K562 (cell line): ENCODE measurements at regions not wholly inside any gene's neighbourhood (a gene's known extent, or its start where the extent isn't known, plus 50 kb on each side); places are given as distances from the start of the nearest gene placed in this dataset.

Experiments
- ATAC-seq: fragments of 200-7000 bp; cut with Tn5 transposase; 3 replicates; pipeline ENCODE4 v1.9.1; 2020; ENCODE audit warnings: moderate library complexity
- BruUV-seq: library from RNA; stranded (reverse); fragments of 400-500 nt; replicated peaks from 2 replicates; lab custom pipeline; 2021; lab: Mats Ljungman, UMichigan
- CTCF ChIA-PET: fragments of 300-600 bp; formaldehyde crosslinking; extraction: SDS; loops from one replicate; lab custom pipeline; 2021; ENCODE audit warnings: low intra/inter-chr PET ratio; lab: Yijun Ruan, JAX
- POLR2A ChIA-PET: fragments of 300-600, 350-650 bp; sonication (Branson Sonifier 250); formaldehyde crosslinking; extraction: SDS; loops from one replicate; lab custom pipeline; 2021; ENCODE audit warnings: antibody characterized with exemption, inconsistent platforms; lab: Yijun Ruan, JAX
- DNase-seq, 4 experiments: peaks; one replicate each; pipeline versions ENCODE4 v3.0.0 to v3.0.0-alpha.2; 2011 to 2018; ENCODE audit warnings: low spot score in 3 of 4, mixed read lengths in 3 of 4; ENCODE audit errors: extremely low read depth in 1 of 4
- FAIRE-seq: peaks from 2 replicates; lab custom pipeline; 2011; peaks lifted over from hg19 to GRCh38; lab: Jason Lieb, UNC
- H2AFZ ChIP-seq: 2 replicates; pipeline ENCODE4 v1.6.0; 2011; ENCODE audit warnings: low read depth, low read length, control low read depth, inconsistent platforms
- H3K27ac ChIP-seq: fragments of 200-600 bp; 3 replicates; pipeline ENCODE4 v1.8.0; 2011; ENCODE audit warnings: low read depth, mild to moderate bottlenecking, control low read depth, inconsistent platforms, low read length, moderate library complexity, mixed read lengths; ENCODE audit errors: extremely low read depth
- H3K27me3 ChIP-seq, 2 experiments: fragments of 300-600 bp in 1 of 2; 2 replicates in 1 of 2; 3 replicates in 1 of 2; pipeline versions ENCODE4 v1.6.0 to v1.8.0; 2011; ENCODE audit warnings: inconsistent platforms in 2 of 2, low read length in 2 of 2, mild to moderate bottlenecking in 1 of 2, mixed read lengths in 1 of 2, moderate library complexity in 1 of 2; ENCODE audit not compliant: control insufficient read depth in 2 of 2, insufficient read depth in 2 of 2
- H3K36me3 ChIP-seq: fragments of 300-600 bp; 3 replicates; pipeline ENCODE4 v1.8.0; 2011; ENCODE audit warnings: mild to moderate bottlenecking, low read length, inconsistent platforms; ENCODE audit not compliant: control insufficient read depth, insufficient read depth
- H3K4me1 ChIP-seq, 2 experiments: fragments of 200-600 bp in 1 of 2; replicated peaks in 1 of 2; 2 replicates in 1 of 2; 3 replicates in 1 of 2; pipeline versions ENCODE4 v1.5.1 to v1.8.0; 2011; ENCODE audit warnings: inconsistent platforms in 2 of 2, low read length in 2 of 2, mild to moderate bottlenecking in 1 of 2, mixed read lengths in 1 of 2, moderate library complexity in 1 of 2; ENCODE audit not compliant: control insufficient read depth in 2 of 2, insufficient read depth in 2 of 2
- H3K4me2 ChIP-seq: 2 replicates; pipeline ENCODE4 v1.6.1; 2011; ENCODE audit warnings: low read length, control low read depth, inconsistent platforms, mixed read lengths; ENCODE audit not compliant: insufficient read depth
- H3K4me3 ChIP-seq: fragments of 200-600 bp; sonication (generic), shearing (Covaris generic); 2 replicates; pipeline ENCODE4 v1.5.1; 2016; ENCODE audit warnings: control low read depth, inconsistent platforms
- H3K79me2 ChIP-seq: fragments of 200-600 bp; 3 replicates; pipeline ENCODE4 v1.8.0; 2011; ENCODE audit warnings: low read length, inconsistent platforms; ENCODE audit not compliant: control insufficient read depth, insufficient read depth
- H3K9ac ChIP-seq, 2 experiments: 2 replicates each; pipeline versions ENCODE4 v1.6.0 to v1.6.1; 2011; ENCODE audit warnings: low read depth in 2 of 2, low read length in 2 of 2, control low read depth in 1 of 2, inconsistent platforms in 1 of 2, mild to moderate bottlenecking in 1 of 2, mixed read lengths in 1 of 2; ENCODE audit not compliant: insufficient read depth in 1 of 2
- H3K9me1 ChIP-seq: one replicate; pipeline ENCODE4 v1.6.0; 2011; ENCODE audit warnings: inconsistent platforms, mild to moderate bottlenecking, low read length, moderate library complexity; ENCODE audit not compliant: control insufficient read depth, insufficient read depth
- H3K9me3 ChIP-seq: replicated peaks from 2 replicates; pipeline ENCODE4 v1.5.1; 2011; ENCODE audit warnings: low read depth, low read length, inconsistent platforms; ENCODE audit not compliant: control insufficient read depth, insufficient read depth
- H4K20me1 ChIP-seq: replicated peaks from 2 replicates; pipeline ENCODE4 v1.6.1; 2011; ENCODE audit warnings: low read length, inconsistent platforms, mixed read lengths; ENCODE audit not compliant: control insufficient read depth, insufficient read depth
- ATF3 ChIP-seq, 2 experiments: fragments of 450-650 bp in 1 of 2; sonication (generic) in 1 of 2; formaldehyde crosslinking in 1 of 2; IDR thresholded peaks in 1 of 2; conservative IDR thresholded peaks in 1 of 2; 2 replicates each; pipeline versions ENCODE4 v1.6.1 to v1.8.1; 2016 to 2023; ENCODE audit warnings: mild to moderate bottlenecking in 2 of 2, moderate library complexity in 2 of 2, inconsistent platforms in 1 of 2, missing genetic modification reagents in 1 of 2
- CGGBP1 ChIP-seq: fragments of 250-450 bp; sonication (Bioruptor Pico); IDR thresholded peaks from 2 replicates; pipeline ENCODE4 v1.9.0; 2021; ENCODE audit warnings: mild to moderate bottlenecking
- DACH1 ChIP-seq: fragments of 450-650 bp; IDR thresholded peaks from 2 replicates; pipeline ENCODE4 v1.6.1; 2018; ENCODE audit not compliant: partially characterized antibody
- MECOM ChIP-seq: fragments of 250-450 bp; sonication (Bioruptor Pico); IDR thresholded peaks from 2 replicates; pipeline ENCODE4 v1.8.0; 2022; ENCODE audit warnings: inconsistent platforms
- PATZ1 ChIP-seq: fragments of 250-450 bp; sonication (Bioruptor Pico); IDR thresholded peaks from 2 replicates; pipeline ENCODE4 v1.5.0; 2020; ENCODE audit warnings: mild to moderate bottlenecking, borderline replicate concordance
- PBX2 ChIP-seq, 2 experiments: IDR thresholded peaks in 1 of 2; conservative IDR thresholded peaks in 1 of 2; 2 replicates each; pipeline ENCODE4 v1.6.1; 2016; ENCODE audit warnings: low read depth in 2 of 2, mild to moderate bottlenecking in 1 of 2, missing compliant biosample characterization in 1 of 2, missing genetic modification characterization in 1 of 2, moderate library complexity in 1 of 2
- USF2 ChIP-seq: sonication (generic); formaldehyde crosslinking; IDR thresholded peaks from 2 replicates; pipeline ENCODE4 v1.5.0; 2020; ENCODE audit warnings: missing genetic modification reagents
- ZNF175 ChIP-seq: fragments of 200-800 bp; sonication (Bioruptor generic); IDR thresholded peaks from 2 replicates; pipeline ENCODE4 v1.6.1; 2016; ENCODE audit warnings: low read depth, mild to moderate bottlenecking, missing genetic modification characterization, missing compliant biosample characterization
- ZNF354B ChIP-seq: fragments of 250-450 bp; sonication (Bioruptor Pico); IDR thresholded peaks from 2 replicates; pipeline ENCODE4 v1.4.0; 2020
- ZNF551 ChIP-seq: fragments of 250-450 bp; sonication (Bioruptor Pico); IDR thresholded peaks from 2 replicates; pipeline ENCODE4 v1.5.0; 2021; ENCODE audit warnings: mild to moderate bottlenecking, moderate library complexity
- ZNF717 ChIP-seq: fragments of 250-450 bp; sonication (Bioruptor Pico); IDR thresholded peaks from 2 replicates; pipeline ENCODE4 v1.5.0; 2021
- ZNF780A ChIP-seq: fragments of 250-450 bp; sonication (Bioruptor Pico); IDR thresholded peaks from 2 replicates; pipeline ENCODE4 v1.5.0; 2021; ENCODE audit warnings: mild to moderate bottlenecking
- WGBS: fragments of 100-300 bp; shearing (Covaris generic); methylation state at CpG from one replicate; pipeline ENCODE4 v1.1.6; 2016; ENCODE audit warnings: low coverage, mixed read lengths; ENCODE audit not compliant: insufficient coverage; ENCODE audit errors: missing lambda C conversion rate; 5-methylcytosine and 5-hydroxymethylcytosine counted together
- in situ Hi-C: fragments of 300-500 bp; cut with MboI; formaldehyde crosslinking; loops from 4 replicates; pipeline ENCODE4 v1.15.0; 2018; ENCODE audit warnings: inconsistent platforms, mixed read lengths
- intact Hi-C: fragments of 100-400 bp; cut with micrococcal nuclease; formaldehyde crosslinking; loops from 2 replicates; pipeline ENCODE4 v1.14.2; 2022

- TF ChIP-seq ZNF717 (CRISPR knock-in tag): no peak
- TF ChIP-seq ZNF551 (CRISPR knock-in tag): no peak
- TF ChIP-seq PATZ1: no peak
Observed at GRCh38 chr2:16330012-16330411, 335.6 kb downstream of the CYRIA start (continued).

- H3K9me1 ChIP-seq: no peaks in the 10 kb centered on the region
- H3K27ac ChIP-seq: no peak overlapping the region
- H3K4me3 ChIP-seq: no peak overlapping the region
- no peaks in the 10 kb centered on the region for H3K9me3 ChIP-seq
- H3K4me1 ChIP-seq: no peaks in the 10 kb centered on the region
- peaks cover 0 to 20% of the 10 kb centered on the region in 2 experiments; a peak in 3 of 5 replicates for H3K27me3 ChIP-seq
- ATAC-seq (no peak), FAIRE-seq (no peak), DNase-seq (no peak)
- ChIA-PET POLR2A (interaction anchor here (1.1 kb wide), 1 partner anchor 9 kb away, joined by 3 read pairs; no protein-coding TSS in a partner anchor), CTCF (no interaction called here)
- intact Hi-C loops (no loop called here), in situ Hi-C loops (no loop called here)
- no peaks in the 10 kb centered on the region for H3K79me2 ChIP-seq
- H3K4me2 ChIP-seq: no peak overlapping the region
- H4K20me1 ChIP-seq: 0 out of 2 replicates have a peak, but pooled peaks cover 3% of the 10 kb centered on the region
- H2AFZ ChIP-seq: no peak overlapping the region
- no TSS peak for BruUV-seq
- no peak overlapping the region for H3K9ac ChIP-seq
- no peaks in the 10 kb centered on the region for H3K36me3 ChIP-seq
- 10% methylated on average over 7 of the region's 7 CpGs for WGBS
- TF ChIP-seq ATF3 (IDR thresholded peaks at IDR 0.05): no peak
- no peak for TF ChIP-seq ATF3 (CRISPR knock-in tag; conservative IDR thresholded peaks at IDR 0.05)
- TF ChIP-seq DACH1: no peak
- TF ChIP-seq ZNF780A: no peak
- TF ChIP-seq CGGBP1 (CRISPR knock-in tag): no peak
- no peak for TF ChIP-seq ZNF175 (CRISPR knock-in tag)
- TF ChIP-seq MECOM (CRISPR knock-in tag): no peak
- no peak for TF ChIP-seq ZNF354B (CRISPR knock-in tag)
- TF ChIP-seq PBX2 (CRISPR knock-in tag; IDR thresholded peaks at IDR 0.05; ENCODE audit: low read depth): no peak
- TF ChIP-seq PBX2 (tag; conservative IDR thresholded peaks at IDR 0.05; ENCODE audit: low read depth): no peak
- no peak for TF ChIP-seq USF2 (CRISPR knock-in tag)
Observed at GRCh38 chr2:16329421-16329820, 336.2 kb downstream of the CYRIA start.
